PFSK-1 (cell line): ENCODE measurements at regions not wholly inside any gene's neighbourhood (a gene's known extent, or its start where the extent isn't known, plus 50 kb on each side); places are given as distances from the start of the nearest gene placed in this dataset.

ENCODE experiments used
- FOXP2 ChIP-seq: optimal IDR thresholded peaks from 2 replicates; pipeline ENCODE3; 2011; ENCODE audit warnings: borderline replicate concordance, control low read depth, inconsistent platforms; ENCODE audit not compliant: insufficient read depth; ENCODE audit errors: extremely low read length, extremely low read depth
- POLR2AphosphoS5 ChIP-seq: IDR thresholded peaks from 2 replicates; pipeline ENCODE4 v1.6.1; 2012; ENCODE audit warnings: low read depth, mild to moderate bottlenecking, control low read depth, low read length, moderate library complexity
- REST ChIP-seq, 2 experiments: IDR thresholded peaks; 2 replicates each; pipeline versions ENCODE4 v1.6.1 to v1.8.0; 2011 to 2012; ENCODE audit warnings: low read depth in 2 of 2, low read length in 2 of 2, control low read depth in 1 of 2, inconsistent platforms in 1 of 2, mild to moderate bottlenecking in 1 of 2, moderate library complexity in 1 of 2; ENCODE audit not compliant: insufficient read depth in 1 of 2
- SIN3A ChIP-seq: IDR thresholded peaks from 2 replicates; pipeline ENCODE4 v1.6.1; 2012; ENCODE audit warnings: mild to moderate bottlenecking, low read length, moderate library complexity, borderline replicate concordance; ENCODE audit not compliant: insufficient read depth
- TAF1 ChIP-seq: IDR thresholded peaks from 2 replicates; pipeline ENCODE4 v1.6.1; 2012; ENCODE audit warnings: low read length, control low read depth, borderline replicate concordance; ENCODE audit not compliant: insufficient read depth

- TF ChIP-seq POLR2AphosphoS5: no peak
- TF ChIP-seq TAF1: no peak
- TF ChIP-seq FOXP2: no peak
- TF ChIP-seq REST (IDR thresholded peaks at IDR 0.05; ENCODE audit: insufficient read depth in 1 of 2, low read depth in 2 of 2, low read length in 2 of 2): no peak
- TF ChIP-seq SIN3A: no peak
Measured at GRCh38 chr4:108556588-108557200, 63.7 kb upstream of the RPL34 start.

GRCh38 chr4:108556166-108556565 is 64.2 kb upstream of the RPL34 start:
- TF ChIP-seq TAF1: no peak
- TF ChIP-seq SIN3A: no peak
- no peak for TF ChIP-seq REST (IDR thresholded peaks at IDR 0.05; ENCODE audit: insufficient read depth in 1 of 2, low read depth in 2 of 2, low read length in 2 of 2)
- no peak for TF ChIP-seq FOXP2
- no peak for TF ChIP-seq POLR2AphosphoS5

- no peak for TF ChIP-seq FOXP2
- no peak for TF ChIP-seq SIN3A
Measured at GRCh38 chr4:108555701-108556100, 64.7 kb upstream of the RPL34 start.

GRCh38 chr4:108547682-108548081 is 72.7 kb upstream of the RPL34 start:
- no peak for TF ChIP-seq REST (IDR thresholded peaks at IDR 0.05; ENCODE audit: insufficient read depth in 1 of 2, low read depth in 2 of 2, low read length in 2 of 2)
- TF ChIP-seq FOXP2: no peak
- TF ChIP-seq POLR2AphosphoS5: no peak
- TF ChIP-seq SIN3A: no peak
- TF ChIP-seq TAF1: no peak

GRCh38 chr4:108546728-108547127 is 73.6 kb upstream of the RPL34 start:
- no peak for TF ChIP-seq REST (IDR thresholded peaks at IDR 0.05; ENCODE audit: insufficient read depth in 1 of 2, low read depth in 2 of 2, low read length in 2 of 2)
- no peak for TF ChIP-seq POLR2AphosphoS5
- no peak for TF ChIP-seq FOXP2
- TF ChIP-seq SIN3A: no peak
- no peak for TF ChIP-seq TAF1
